ENCODE measurements at regions not wholly inside any gene's neighbourhood (a gene's known extent, or its start where the extent isn't known, plus 50 kb on each side); places are given as distances from the start of the nearest gene placed in this dataset.
"Not testable (repeated sequence)": the region's sequence is repeated elsewhere in the genome, so short reads cannot be mapped to it uniquely, and the experiment has no call there.

- TF ChIP-seq POLR2A (IDR thresholded peaks at IDR 0.05; ENCODE audit: low read length); GATA1 (IDR thresholded peaks at IDR 0.05; ENCODE audit: low read depth, low read length): not testable (repeated sequence)
Observed at GRCh38 chr2:90288396-90288795, 1596.9 kb downstream of the RPIA start.
